GM10266 (cell line): ENCODE measurements at regions not wholly inside any gene's neighbourhood (a gene's known extent, or its start where the extent isn't known, plus 50 kb on each side); places are given as distances from the start of the nearest gene placed in this dataset.
"Not testable (repeated sequence)": the region's sequence is repeated elsewhere in the genome, so short reads cannot be mapped to it uniquely, and the experiment has no call there.

ENCODE experiments used
- DNase-seq: peaks from one replicate; pipeline ENCODE4 v3.0.0; 2012; ENCODE audit errors: extremely low spot score
- TF ChIP-seq, protein P1 (sequence below): IDR thresholded peaks from 2 replicates; pipeline ENCODE4 v1.5.1; 2012; ENCODE audit warnings: mild to moderate bottlenecking, low read depth; ENCODE audit not compliant: control insufficient read depth, insufficient read depth; ENCODE audit errors: missing control alignments

DNA sequence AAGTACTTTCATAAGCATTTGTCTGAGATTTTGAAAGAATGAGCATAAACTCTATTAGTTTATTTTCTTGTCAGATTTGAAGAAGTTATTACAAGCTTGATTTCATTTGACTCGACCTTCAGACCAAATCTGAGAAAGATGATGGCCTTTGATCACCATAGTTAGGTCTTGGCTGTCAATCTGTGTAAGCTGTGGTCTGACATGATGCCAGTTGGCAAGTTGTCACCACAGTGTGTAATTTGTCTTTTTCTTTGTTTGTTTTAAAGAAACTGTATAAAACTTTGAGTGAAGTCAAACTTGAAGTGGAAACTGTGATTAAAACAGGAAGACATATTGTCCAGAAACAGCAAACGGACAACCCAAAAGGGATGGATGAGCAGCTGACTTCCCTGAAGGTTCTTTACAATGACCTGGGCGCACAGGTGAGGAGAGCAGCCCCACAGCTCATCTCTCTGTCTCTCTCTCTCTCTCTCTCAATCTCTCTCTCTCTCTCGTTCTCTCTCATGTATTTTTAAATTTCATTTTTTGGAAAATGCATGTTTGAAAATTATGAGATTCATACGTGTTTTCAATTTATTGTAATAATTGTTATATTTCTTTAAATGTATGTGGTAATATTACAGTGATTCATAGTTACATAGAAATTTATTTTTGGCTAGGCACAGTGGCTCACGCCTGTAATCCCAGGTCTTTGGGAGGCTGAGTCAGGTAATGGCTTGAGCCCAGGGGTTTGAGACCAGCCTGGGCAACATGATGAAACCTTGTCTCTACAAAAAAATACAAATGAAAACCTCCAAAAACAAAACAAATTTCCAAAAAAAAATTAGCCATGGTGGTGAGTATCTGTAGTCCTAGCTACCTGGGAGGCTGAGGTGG, 208.1 kb downstream of the UTRN start:
- DNase-seq = no peak
- TF ChIP-seq, protein P1, sequence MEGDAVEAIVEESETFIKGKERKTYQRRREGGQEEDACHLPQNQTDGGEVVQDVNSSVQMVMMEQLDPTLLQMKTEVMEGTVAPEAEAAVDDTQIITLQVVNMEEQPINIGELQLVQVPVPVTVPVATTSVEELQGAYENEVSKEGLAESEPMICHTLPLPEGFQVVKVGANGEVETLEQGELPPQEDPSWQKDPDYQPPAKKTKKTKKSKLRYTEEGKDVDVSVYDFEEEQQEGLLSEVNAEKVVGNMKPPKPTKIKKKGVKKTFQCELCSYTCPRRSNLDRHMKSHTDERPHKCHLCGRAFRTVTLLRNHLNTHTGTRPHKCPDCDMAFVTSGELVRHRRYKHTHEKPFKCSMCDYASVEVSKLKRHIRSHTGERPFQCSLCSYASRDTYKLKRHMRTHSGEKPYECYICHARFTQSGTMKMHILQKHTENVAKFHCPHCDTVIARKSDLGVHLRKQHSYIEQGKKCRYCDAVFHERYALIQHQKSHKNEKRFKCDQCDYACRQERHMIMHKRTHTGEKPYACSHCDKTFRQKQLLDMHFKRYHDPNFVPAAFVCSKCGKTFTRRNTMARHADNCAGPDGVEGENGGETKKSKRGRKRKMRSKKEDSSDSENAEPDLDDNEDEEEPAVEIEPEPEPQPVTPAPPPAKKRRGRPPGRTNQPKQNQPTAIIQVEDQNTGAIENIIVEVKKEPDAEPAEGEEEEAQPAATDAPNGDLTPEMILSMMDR = no peak

DNA sequence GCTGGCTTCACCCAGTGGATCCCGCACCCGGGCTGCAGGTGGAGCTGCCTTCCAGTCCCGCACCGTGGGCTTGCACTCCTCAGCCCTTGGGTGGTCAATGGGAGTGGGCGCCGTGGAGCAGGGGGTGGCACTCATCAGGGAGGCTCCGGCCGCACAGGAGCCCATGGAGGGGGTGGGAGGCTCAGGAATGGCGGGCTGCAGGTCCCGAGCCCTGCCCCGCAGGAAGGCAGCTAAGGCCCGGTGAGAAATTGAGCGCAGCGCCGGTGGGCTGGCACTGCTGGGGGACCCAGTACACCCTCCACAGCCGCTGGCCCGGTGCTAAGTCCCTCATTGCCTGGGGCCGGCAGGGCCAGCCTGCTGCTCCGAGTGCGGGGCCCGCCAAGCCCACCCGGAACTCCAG, 209.9 kb downstream of the UTRN start:
- not testable (repeated sequence) for DNase-seq

DNA sequence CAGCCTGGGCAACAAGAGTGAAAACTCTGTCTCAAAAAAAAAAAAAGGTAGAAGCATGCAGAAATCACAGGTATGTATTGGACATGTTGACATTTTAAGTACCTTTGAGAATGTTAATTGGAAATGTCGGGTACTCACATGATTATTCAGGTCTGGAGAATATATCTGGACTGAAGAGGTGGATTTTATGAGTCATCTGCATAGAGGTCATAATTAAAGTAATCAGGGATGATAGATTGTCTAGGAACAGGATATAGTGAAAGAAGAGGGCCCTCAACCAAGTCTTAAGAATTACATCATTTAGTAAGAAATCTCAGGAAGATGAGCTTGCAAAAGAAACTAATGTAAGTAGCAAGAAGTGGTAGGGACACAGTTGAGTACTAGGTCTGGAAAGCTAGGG, 212.5 kb downstream of the UTRN start:
- no peak for DNase-seq
- TF ChIP-seq, protein P1 = no peak

DNA sequence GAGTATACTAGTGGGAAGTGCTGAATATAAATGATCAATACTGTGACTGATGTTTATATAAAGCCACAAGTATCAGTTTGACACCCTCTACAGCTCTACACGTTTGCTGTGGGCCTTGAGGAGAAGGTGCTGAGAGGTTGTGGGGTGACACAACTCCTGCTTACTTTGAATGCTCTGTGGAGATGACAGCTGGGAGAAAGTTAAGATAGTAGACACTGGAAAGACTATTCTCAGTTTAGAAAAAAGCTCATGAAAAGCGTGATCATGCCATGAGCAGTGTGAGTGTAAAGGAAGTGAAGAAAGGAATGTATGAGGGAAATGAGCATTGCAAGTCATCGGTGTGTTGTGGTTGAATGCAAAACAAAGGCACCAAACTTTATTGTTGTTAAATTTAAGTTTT, 215.8 kb downstream of the UTRN start:
- no peak for DNase-seq
- TF ChIP-seq, protein P1 = no peak

DNA sequence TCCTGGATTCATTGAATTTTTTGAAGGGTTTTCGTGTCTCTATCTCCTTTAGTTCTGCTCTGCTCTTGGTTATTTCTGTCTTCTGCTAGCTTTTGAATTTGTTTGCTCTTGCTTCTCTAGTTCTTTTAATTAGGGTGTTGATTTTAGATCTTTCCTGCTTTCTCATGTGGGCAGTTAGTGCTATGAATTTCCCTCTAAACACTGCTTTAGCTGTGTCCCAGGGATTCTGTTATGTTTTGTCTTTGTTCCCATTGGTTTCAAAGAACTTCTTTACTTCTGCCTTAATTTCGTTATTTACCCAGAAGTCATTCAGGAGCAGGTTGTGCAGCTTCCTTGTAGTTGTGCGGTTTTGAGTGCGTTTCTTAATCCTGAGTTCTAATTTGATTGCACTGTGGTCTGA, 220.1 kb downstream of the UTRN start:
- not testable (repeated sequence) for DNase-seq

DNA sequence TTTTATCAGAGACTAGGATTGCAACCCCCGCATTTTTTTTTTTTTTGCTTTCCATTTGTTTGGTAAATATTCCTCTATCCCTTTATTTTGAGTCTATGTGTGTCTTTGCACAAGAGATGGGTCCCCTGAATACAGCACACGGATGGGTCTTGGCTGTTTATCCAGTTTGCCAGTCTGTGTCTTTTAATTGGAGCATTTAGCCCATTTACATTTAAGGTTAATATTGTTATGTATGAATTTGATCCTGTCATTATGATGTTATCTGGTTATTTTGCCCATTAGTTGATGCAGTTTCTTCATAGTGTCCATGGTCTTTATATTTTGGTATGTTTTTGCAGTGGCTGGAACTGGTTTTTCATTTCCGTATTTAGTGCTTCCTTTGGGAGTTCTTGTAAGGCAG, 220.9 kb downstream of the UTRN start:
- not testable (repeated sequence) for DNase-seq

DNA sequence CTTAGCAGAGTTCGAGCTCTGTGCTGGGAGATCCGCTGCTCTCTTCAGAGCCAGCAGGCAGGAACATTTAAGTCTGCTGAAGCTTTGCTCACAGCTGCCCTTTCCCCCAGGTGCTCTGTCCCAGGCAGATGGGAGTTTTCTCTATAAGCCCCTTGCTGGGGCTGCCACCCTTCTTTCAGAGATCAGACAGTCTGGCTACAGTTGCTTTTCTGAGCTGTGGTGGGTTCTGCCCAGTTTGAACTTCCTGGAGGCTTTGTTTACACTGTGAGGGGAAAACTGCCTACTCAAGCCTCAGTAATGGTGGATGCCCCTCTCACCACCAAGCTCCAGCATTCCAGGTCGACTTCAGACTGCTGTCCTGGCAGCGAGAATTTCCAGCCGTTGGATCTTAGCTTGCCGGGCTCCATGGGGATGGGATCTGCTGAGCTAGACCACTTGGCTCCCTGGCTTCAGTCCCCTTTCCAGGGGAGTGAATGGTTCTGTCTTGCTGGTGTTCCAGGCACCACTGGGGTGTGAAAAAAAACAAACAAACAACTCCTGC, 222.7 kb downstream of the UTRN start:
- DNase-seq = not testable (repeated sequence)

DNA sequence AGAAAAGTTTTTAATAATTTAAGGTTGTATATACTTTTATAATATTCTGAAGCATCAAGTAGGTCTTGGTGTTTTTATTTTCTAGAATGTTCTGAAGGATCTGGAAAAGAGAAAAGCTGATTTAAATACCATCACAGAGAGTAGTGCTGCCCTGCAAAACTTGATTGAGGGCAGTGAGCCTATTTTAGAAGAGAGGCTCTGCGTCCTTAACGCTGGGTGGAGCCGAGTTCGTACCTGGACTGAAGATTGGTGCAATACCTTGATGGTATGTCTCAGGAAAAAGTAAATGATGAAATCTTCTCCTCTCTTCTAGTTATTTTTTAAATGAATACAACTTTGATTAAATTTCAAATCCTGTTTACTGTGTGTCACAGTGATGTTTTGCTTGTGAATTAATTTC, 225.7 kb downstream of the UTRN start:
- TF ChIP-seq, protein P1 = no peak

DNA sequence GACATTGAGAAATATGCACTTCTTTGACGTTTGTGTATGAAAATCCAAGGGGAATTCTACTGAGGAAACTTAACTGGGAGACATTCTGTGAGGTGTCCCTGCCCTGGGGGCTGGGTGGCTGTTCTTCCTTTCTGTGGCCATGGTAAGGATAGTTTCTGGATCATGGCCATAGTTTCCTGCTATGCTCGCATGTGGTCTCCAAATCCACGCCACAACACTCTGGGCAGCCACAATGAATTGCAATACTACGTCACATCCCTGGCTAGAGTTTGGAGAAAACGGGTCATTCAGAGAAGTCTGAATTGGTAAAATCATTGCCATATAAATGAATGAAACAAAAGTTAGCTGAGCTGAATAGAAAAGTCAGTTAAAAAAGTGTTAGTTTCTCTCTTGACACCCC, 230.6 kb downstream of the UTRN start:
- DNase-seq = no peak

More for the DNA sequence above, 225.7 kb downstream of the UTRN start:
- DNase-seq = no peak

More for the DNA sequence above, 230.6 kb downstream of the UTRN start:
- TF ChIP-seq, protein P1 = no peak
